Body of pancreas (tissue), 4 donors: ENCODE measurements at regions not wholly inside any gene's neighbourhood (a gene's known extent, or its start where the extent isn't known, plus 50 kb on each side); places are given as distances from the start of the nearest gene placed in this dataset.
"Not testable (repeated sequence)": the region's sequence is repeated elsewhere in the genome, so short reads cannot be mapped to it uniquely, and the experiment has no call there.

Experiments
- ATAC-seq: fragments of 150-250 bp; one replicate; pipeline ENCODE4 v1.9.1; 2016
- DNase-seq, 4 donors: peaks; one replicate each; pipeline ENCODE4 v3.0.0-alpha.2; 2019
- H3K27ac ChIP-seq, 4 donors: fragments of 200-600 bp; sonication (generic); 1 replicate in 3 of 4; 2 replicates in 1 of 4; pipeline versions ENCODE4 v1.5.1 to v1.6.1; 2016 to 2019; ENCODE audit warnings: mild to moderate bottlenecking in 1 of 4, mixed read lengths in 1 of 4, moderate library complexity in 1 of 4
- H3K27me3 ChIP-seq, 2 donors: fragments of 200-600 bp; sonication (generic); one replicate each; pipeline ENCODE4 v1.6.0; 2016; ENCODE audit warnings: mild to moderate bottlenecking in 1 of 2
- H3K36me3 ChIP-seq, 2 donors: fragments of 200-600 bp; sonication (generic); replicated peaks in 1 of 2; 2 replicates each; pipeline ENCODE4 v1.5.1; 2016; ENCODE audit warnings: low read depth in 2 of 2; ENCODE audit not compliant: insufficient read depth in 1 of 2
- H3K4me1 ChIP-seq: fragments of 200-600 bp; sonication (generic); one replicate; pipeline ENCODE4 v1.6.0; 2016
- H3K4me3 ChIP-seq, 2 donors: fragments of 200-600 bp; sonication (generic); 1 replicate in 1 of 2; 2 replicates in 1 of 2; pipeline ENCODE4 v1.5.1; 2016 to 2019
- H3K9me3 ChIP-seq, 3 donors: fragments of 200-600 bp; sonication (generic); 1 replicate in 2 of 3; 2 replicates in 1 of 3; pipeline ENCODE4 v1.5.1; 2016
- CTCF ChIP-seq, 7 experiments: fragments of 450-650 bp in 4 of 7; fragments of 200-600 bp in 3 of 7; sonication (generic) in 3 of 7; IDR thresholded peaks; one replicate each; pipeline ENCODE4 v1.5.1; 2016 to 2019; ENCODE audit warnings: antibody characterized with exemption in 7 of 7
- POLR2A ChIP-seq, 3 donors: fragments of 450-650 bp; IDR thresholded peaks; one replicate each; pipeline ENCODE4 v1.6.1; 2016; ENCODE audit warnings: antibody characterized with exemption in 3 of 3, mild to moderate bottlenecking in 2 of 3
- WGBS, 2 donors: methylation state at CpG; one replicate each; pipeline ENCODE4 v1.1.5; 2017; 5-methylcytosine and 5-hydroxymethylcytosine counted together
- intact Hi-C: fragments of 100-400 bp; cut with DNase I; formaldehyde crosslinking; loops from one replicate; pipeline ENCODE4 v1.15.1; 2023

- H3K4me3 ChIP-seq: no peak overlapping the region
- H3K27me3 ChIP-seq: no peaks in the 10 kb centered on the region
- ATAC-seq (no peak), DNase-seq (no peak)
- TF ChIP-seq POLR2A (IDR thresholded peaks at IDR 0.05): no peak
- TF ChIP-seq CTCF (IDR thresholded peaks at IDR 0.05): no peak
- intact Hi-C loops: no loop called here
- H3K9me3 ChIP-seq: no peaks in the 10 kb centered on the region
- H3K4me1 ChIP-seq: no peaks in the 10 kb centered on the region
- no peaks in the 10 kb centered on the region for H3K36me3 ChIP-seq
- H3K27ac ChIP-seq: no peak overlapping the region
- 18 to 27% methylated on average over 3 of the region's 3 CpGs for WGBS, 2 donors
Observed at GRCh38 chr5:152107220-152107619, 182.6 kb upstream of the GLRA1 start.

GRCh38 chr5:152106571-152106970, 181.9 kb upstream of the GLRA1 start:
- 74 to 77% methylated on average over 2 of the region's 2 CpGs for WGBS, 2 donors
- no peak for DNase-seq
- TF ChIP-seq POLR2A (IDR thresholded peaks at IDR 0.05) (no peak), CTCF (IDR thresholded peaks at IDR 0.05) (no peak)
- Histone ChIP-seq H3K36me3 (no peaks in the 10 kb centered on the region), H3K27ac (no peak overlapping the region), H3K4me3 (no peak overlapping the region), H3K9me3 (no peaks in the 10 kb centered on the region), H3K27me3 (no peaks in the 10 kb centered on the region), H3K4me1 (no peaks in the 10 kb centered on the region)
- no peak for ATAC-seq
- intact Hi-C loops: no loop called here

- 69 to 83% methylated on average over 2 of the region's 2 CpGs for WGBS, 2 donors
- DNase-seq: no peak
- intact Hi-C loops: no loop called here
- Histone ChIP-seq H3K4me3 (no peak overlapping the region), H3K4me1 (no peaks in the 10 kb centered on the region), H3K27ac (no peak overlapping the region), H3K27me3 (no peaks in the 10 kb centered on the region), H3K36me3 (no peaks in the 10 kb centered on the region), H3K9me3 (no peaks in the 10 kb centered on the region)
- ATAC-seq: no peak
- no peak for TF ChIP-seq CTCF (IDR thresholded peaks at IDR 0.05)
Observed at GRCh38 chr5:152105085-152105484, 180.4 kb upstream of the GLRA1 start.

- no peak overlapping the region for H3K4me3 ChIP-seq
- no peak for ATAC-seq
Observed at GRCh38 chr5:152104211-152104610, 179.6 kb upstream of the GLRA1 start.

GRCh38 chr5:152102908-152103307, 178.3 kb upstream of the GLRA1 start:
- H3K4me3 ChIP-seq, H3K27me3 ChIP-seq, DNase-seq, H3K9me3 ChIP-seq, H3K27ac ChIP-seq, ATAC-seq, H3K4me1 ChIP-seq, intact Hi-C loops, H3K36me3 ChIP-seq: not testable (repeated sequence)
- 38 to 39% methylated on average over 1 of the region's 1 CpG for whole genome bisulfite sequencing, 2 donors

More at GRCh38 chr5:152104211-152104610, 179.6 kb upstream of the GLRA1 start:
- 50 to 64% methylated on average over 3 of the region's 3 CpGs for WGBS, 2 donors
- intact Hi-C loops: no loop called here
- Histone ChIP-seq H3K4me1 (no peaks in the 10 kb centered on the region), H3K27me3 (no peaks in the 10 kb centered on the region), H3K9me3 (no peaks in the 10 kb centered on the region), H3K27ac (no peak overlapping the region), H3K36me3 (no peaks in the 10 kb centered on the region)
- no peak for TF ChIP-seq CTCF (IDR thresholded peaks at IDR 0.05)
- TF ChIP-seq POLR2A (IDR thresholded peaks at IDR 0.05): no peak
- no peak for DNase-seq
